Renal pelvis (tissue), 1 donor: ENCODE measurements at regions not wholly inside any gene's neighbourhood (a gene's known extent, or its start where the extent isn't known, plus 50 kb on each side); places are given as distances from the start of the nearest gene placed in this dataset.
"Not testable (repeated sequence)": the region's sequence is repeated elsewhere in the genome, so short reads cannot be mapped to it uniquely, and the experiment has no call there.

Experiments
- DNase-seq: peaks from one replicate; pipeline ENCODE4 v3.0.0-alpha.2; 2013

DNA sequence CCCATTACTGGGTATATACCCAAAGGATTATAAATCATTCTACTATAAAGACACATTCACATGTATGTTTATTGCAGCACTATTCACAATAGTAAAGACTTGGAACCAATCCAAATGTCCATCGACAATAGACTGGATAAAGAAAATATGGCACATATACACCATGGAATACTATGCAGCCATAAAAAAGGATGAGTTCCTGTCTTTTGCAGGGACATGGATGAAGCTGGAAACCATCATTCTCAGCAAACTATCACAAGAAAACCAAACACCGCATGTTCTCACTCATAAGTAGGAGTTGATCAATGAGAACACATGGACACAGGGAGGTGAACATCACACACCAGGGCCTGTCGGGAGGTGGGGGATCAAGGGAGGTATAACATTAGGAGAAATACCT is 62.2 kb upstream of the FBXL17 start:
- DNase-seq = not testable (repeated sequence)

DNA sequence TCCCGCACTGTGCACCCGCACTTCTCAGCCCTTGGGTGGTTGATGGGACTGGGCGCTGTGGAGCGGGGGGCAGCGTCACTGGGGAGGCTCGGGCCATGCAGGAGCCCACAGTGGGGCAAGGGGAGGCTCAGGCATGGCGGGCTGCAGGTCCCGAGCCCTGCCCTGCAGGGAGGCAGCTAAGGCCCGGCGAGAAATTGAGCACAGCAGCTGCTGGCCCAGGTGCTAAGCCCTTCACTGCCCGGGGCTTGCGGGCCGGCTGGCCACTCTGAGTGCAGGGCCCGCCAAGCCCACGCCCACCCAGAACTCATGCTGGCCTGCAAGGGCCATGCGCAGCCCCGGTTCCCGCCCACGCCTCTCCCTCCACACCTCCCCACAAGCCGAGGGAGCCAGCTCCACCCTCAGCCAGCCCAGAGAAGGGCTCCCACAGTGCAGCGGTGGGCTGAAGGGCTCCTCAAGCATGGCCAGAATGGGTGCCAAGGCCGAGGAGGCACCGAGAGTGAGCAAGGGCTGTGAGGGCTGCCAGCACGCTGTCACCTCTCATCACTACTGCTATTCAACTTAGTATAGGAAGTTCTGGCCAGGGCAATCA is 60.3 kb upstream of the FBXL17 start:
- DNase-seq = not testable (repeated sequence)

DNA sequence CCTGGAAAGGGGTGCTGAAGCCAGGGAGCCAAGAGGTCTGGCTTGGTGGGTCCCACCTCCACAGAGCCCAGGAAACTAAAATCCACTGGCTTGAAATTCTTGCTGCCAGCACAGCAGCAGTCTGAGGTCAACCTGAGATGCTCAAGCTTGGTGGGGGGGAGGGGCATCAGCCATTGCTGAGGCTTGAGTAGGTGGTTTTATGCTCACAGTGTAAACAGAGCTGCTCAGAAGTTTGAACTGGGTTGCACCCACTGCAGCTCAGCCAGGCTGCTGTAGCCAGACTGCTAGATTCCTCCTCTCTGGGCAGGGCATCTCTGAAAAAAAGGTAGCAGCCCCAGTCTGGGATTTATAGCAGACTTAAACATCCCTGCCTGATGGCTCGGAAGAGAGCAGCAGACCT is 55.5 kb upstream of the FBXL17 start:
- no peak for DNase-seq

DNA sequence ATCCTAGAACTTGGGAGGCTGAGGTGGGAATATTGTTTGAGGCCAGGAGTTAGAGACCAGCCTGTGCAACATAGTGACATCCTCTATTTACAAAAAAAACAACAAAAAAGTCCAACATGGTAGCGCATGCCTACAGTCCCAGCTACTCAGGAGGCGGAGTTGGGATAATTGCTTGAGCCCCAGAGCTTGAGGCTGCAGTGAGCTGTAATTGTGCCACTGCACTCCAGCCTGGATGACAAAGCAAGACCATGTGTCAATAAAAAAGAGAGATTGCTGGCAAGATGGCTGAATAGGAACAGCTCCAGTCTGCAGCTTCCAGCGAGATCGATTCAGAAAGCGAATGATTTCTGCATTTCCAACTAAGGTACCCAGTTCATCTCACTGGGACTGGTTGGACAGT is 54.8 kb upstream of the FBXL17 start:
- no peak for DNase-seq

DNA sequence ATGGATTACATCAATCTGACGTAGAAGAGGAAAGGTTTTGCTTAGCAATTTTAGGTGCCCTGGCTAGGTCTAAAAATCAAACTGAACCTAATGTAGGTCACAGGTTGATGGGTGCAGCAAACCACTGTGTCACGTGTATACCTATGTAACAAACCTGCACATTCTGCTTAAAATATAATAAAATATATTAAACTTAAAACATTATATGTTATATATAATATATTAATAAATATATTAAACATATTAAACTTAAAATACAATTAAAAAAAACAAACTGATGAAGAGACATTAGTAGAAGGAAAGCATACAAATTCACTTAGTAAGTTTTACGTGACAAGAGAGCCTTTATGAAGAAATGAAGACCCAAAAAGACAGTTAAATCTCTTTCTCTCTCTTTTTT is 51.7 kb upstream of the FBXL17 start:
- no peak for DNase-seq

DNA sequence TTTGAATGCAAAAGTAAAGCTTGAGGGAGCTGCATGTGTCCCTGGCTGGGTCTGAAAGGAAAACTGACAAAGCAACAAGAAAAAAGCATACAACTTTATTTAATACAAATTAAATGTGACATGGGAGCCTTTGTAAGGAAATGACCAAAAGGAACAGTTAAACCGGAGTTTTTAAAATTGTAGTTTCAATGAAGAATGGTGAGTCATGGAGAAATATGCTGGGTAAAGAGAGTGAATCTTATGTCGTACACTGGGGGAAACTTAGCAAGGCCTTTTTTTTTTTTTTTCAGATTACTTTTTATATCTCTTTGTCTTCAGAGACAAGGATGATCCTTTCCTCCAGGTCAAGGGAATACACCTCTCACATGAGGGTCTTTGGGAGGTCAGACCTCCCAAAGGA is 50.1 kb upstream of the FBXL17 start:
- no peak for DNase-seq
